GM20000 (cell line): ENCODE measurements at regions not wholly inside any gene's neighbourhood (a gene's known extent, or its start where the extent isn't known, plus 50 kb on each side); places are given as distances from the start of the nearest gene placed in this dataset.

Experiments
- DNase-seq: peaks from one replicate; pipeline ENCODE4 v3.0.0; 2012; ENCODE audit warnings: low spot score
- TF ChIP-seq, protein P1 (sequence below): IDR thresholded peaks from 2 replicates; pipeline ENCODE4 v1.5.1; 2012; ENCODE audit warnings: mild to moderate bottlenecking, control low read depth; ENCODE audit errors: extremely low read depth, missing control alignments

GRCh38 chr4:28469387-28469786, 1608.7 kb downstream of the STIM2 start:
- TF ChIP-seq, protein P1, sequence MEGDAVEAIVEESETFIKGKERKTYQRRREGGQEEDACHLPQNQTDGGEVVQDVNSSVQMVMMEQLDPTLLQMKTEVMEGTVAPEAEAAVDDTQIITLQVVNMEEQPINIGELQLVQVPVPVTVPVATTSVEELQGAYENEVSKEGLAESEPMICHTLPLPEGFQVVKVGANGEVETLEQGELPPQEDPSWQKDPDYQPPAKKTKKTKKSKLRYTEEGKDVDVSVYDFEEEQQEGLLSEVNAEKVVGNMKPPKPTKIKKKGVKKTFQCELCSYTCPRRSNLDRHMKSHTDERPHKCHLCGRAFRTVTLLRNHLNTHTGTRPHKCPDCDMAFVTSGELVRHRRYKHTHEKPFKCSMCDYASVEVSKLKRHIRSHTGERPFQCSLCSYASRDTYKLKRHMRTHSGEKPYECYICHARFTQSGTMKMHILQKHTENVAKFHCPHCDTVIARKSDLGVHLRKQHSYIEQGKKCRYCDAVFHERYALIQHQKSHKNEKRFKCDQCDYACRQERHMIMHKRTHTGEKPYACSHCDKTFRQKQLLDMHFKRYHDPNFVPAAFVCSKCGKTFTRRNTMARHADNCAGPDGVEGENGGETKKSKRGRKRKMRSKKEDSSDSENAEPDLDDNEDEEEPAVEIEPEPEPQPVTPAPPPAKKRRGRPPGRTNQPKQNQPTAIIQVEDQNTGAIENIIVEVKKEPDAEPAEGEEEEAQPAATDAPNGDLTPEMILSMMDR = no peak
- no peak for DNase-seq

DNA sequence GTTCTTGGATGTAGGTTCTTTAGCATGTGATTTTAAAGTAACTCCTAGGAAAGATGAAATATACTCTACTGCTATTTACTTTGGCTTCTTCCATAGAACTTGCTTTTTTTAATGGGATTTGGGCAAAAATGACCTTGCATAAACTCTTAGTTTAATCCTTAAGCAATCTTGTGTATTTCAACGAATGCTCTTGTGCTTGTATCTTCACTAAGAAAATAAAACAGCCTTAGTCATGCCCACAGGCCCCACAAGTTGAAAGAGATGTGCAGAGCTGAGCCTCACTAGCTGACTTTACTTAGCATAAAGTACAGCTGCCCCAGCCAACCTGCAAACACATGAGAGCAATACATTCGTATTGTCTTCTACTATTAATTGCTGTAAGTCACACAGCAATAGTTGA, 1609.2 kb downstream of the STIM2 start:
- no peak for DNase-seq
- TF ChIP-seq, protein P1 = no peak

DNA sequence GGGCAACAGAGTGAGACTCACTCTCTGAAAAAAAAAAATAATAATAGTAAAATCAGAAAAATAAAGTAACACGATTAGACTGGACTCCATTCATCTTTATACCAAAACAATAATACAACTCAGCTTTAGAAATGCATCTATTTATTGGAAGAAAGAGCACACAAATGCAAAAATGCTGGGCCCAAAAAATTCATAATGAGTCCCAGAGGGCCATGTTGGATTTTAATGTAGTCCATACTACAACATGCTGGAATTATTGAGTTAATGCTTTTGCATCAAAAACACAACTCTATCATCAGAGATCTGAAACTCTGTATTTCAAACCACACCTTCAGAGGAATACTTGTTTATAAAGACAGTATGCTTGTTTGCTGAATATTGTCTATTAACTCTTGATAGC, 1614.7 kb downstream of the STIM2 start:
- no peak for DNase-seq
- TF ChIP-seq, protein P1 = no peak

DNA sequence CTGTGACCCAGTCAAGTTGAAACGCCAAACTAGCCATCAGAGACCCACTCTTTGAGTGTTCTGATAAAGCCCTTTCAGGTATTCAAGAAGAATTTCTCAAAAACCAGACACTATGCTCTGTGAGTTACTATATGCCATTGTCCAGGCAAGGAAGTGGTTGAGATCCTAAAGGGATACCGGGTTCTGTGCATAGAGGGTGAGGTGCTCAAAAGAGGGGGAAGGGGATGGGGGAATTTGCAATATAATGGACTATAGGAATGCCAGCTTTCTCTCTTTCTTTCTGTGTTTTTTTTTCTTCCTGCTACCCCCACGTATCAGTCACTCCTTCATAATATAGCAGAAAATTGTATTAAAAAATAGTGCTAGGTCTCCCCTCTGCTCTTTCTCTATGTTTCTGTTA, 1619.0 kb downstream of the STIM2 start:
- no peak for DNase-seq
- TF ChIP-seq, protein P1 = no peak

- no peak for DNase-seq
- TF ChIP-seq, protein P1 = no peak
These were observed 1620.9 kb downstream of the STIM2 start for GRCh38 chr4:28481565-28481964.

DNA sequence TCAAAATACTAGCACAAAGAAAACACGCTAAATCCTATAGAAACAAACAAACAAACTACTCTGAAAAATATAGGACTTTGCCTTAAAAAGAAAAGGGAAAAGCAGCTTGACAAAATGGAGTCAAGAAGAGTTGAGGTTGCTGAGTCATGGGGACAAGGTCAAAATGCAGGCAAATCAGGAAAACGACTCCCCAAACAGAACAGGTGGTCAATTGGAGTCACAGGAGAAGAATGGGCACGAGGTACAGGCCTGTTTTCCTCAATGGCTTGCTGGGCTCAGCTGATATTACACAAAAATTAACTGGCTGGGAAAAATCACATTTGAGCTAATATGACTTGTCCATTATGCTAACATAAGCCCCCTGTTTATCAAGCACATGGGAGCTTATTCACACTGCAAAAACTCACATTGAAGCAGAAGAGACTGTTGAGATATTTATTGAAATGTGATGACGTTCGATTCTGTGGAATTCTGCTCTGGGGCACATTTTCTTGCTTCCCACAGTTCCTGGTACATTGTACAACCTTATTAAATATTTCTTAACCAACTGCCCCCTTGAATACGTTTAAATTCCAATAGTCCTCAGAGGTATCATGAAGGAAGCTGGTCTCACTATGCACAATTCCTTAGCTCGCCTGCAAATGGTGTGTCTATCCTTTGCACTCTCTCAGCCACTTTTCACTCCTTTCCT, 1622.1 kb downstream of the STIM2 start:
- DNase-seq = no peak
- TF ChIP-seq, protein P1 = no peak

GRCh38 chr4:28488021-28488420, 1627.4 kb downstream of the STIM2 start:
- no peak for DNase-seq
- TF ChIP-seq, protein P1 = no peak
